Loucy (cell line): ENCODE measurements at regions not wholly inside any gene's neighbourhood (a gene's known extent, or its start where the extent isn't known, plus 50 kb on each side); places are given as distances from the start of the nearest gene placed in this dataset.
"Not testable (repeated sequence)": the region's sequence is repeated elsewhere in the genome, so short reads cannot be mapped to it uniquely, and the experiment has no call there.

Source experiments
- H2AFZ ChIP-seq: fragments of 200-600 bp; sonication (generic); 2 replicates; pipeline ENCODE4 v1.6.0; 2016; ENCODE audit warnings: antibody characterized with exemption, mild to moderate bottlenecking, low read length, moderate library complexity
- H3F3A ChIP-seq: fragments of 200-600 bp; 2 replicates; pipeline ENCODE4 v1.6.0; 2016; ENCODE audit warnings: antibody characterized with exemption, low read depth, mild to moderate bottlenecking
- H3K27me3 ChIP-seq: fragments of 200-600 bp; sonication (generic); 2 replicates; pipeline ENCODE4 v1.6.1; 2014; ENCODE audit warnings: low read length, mild to moderate bottlenecking; ENCODE audit not compliant: insufficient read depth, poor library complexity, severe bottlenecking
- H3K36me3 ChIP-seq: fragments of 200-600 bp; sonication (generic); 2 replicates; pipeline ENCODE4 v1.6.1; 2016; ENCODE audit warnings: low read length; ENCODE audit not compliant: insufficient read depth
- H3K4me1 ChIP-seq: fragments of 200-600 bp; sonication (generic); 2 replicates; pipeline ENCODE4 v1.5.1; 2014; ENCODE audit warnings: low read length, mild to moderate bottlenecking; ENCODE audit not compliant: insufficient read depth, poor library complexity, severe bottlenecking
- H3K4me2 ChIP-seq: fragments of 200-600 bp; sonication (generic); 2 replicates; pipeline ENCODE4 v1.6.0; 2014; ENCODE audit warnings: antibody characterized with exemption, low read length, low read depth, mild to moderate bottlenecking; ENCODE audit not compliant: poor library complexity, severe bottlenecking
- H3K4me3 ChIP-seq: fragments of 200-600 bp; sonication (generic); 2 replicates; pipeline ENCODE4 v1.5.1; 2014; ENCODE audit warnings: low read length, mild to moderate bottlenecking, mixed read lengths; ENCODE audit not compliant: poor library complexity, severe bottlenecking
- H3K79me2 ChIP-seq: fragments of 200-600 bp; sonication (generic); 2 replicates; pipeline ENCODE4 v1.6.1; 2014; ENCODE audit warnings: low read length; ENCODE audit not compliant: insufficient read depth
- H3K9ac ChIP-seq: fragments of 200-600 bp; sonication (generic); 2 replicates; pipeline ENCODE4 v1.6.0; 2014; ENCODE audit warnings: mild to moderate bottlenecking, low read depth, low read length, moderate library complexity; ENCODE audit not compliant: poor library complexity, severe bottlenecking
- H3K9me2 ChIP-seq: fragments of 200-600 bp; sonication (generic); replicated peaks from 2 replicates; pipeline ENCODE4 v1.6.1; 2016; ENCODE audit warnings: low read depth, low read length, mixed read lengths
- H3K9me3 ChIP-seq: fragments of 200-600 bp; sonication (generic); 2 replicates; pipeline ENCODE4 v1.6.1; 2014; ENCODE audit warnings: mild to moderate bottlenecking, antibody characterized with exemption, low read length, low read depth; ENCODE audit not compliant: insufficient read depth
- H4K20me1 ChIP-seq: fragments of 200-600 bp; sonication (generic); 2 replicates; pipeline ENCODE4 v1.6.0; 2014; ENCODE audit warnings: antibody characterized with exemption, low read length, mild to moderate bottlenecking; ENCODE audit not compliant: insufficient read depth, poor library complexity, severe bottlenecking
- CTCF ChIP-seq: fragments of 200-600 bp; sonication (generic); conservative IDR thresholded peaks from 2 replicates; pipeline ENCODE4 v1.5.1; 2014; ENCODE audit warnings: mild to moderate bottlenecking, antibody characterized with exemption, low read length
- EZH2phosphoT487 ChIP-seq: fragments of 200-600 bp; IDR thresholded peaks from 2 replicates; pipeline ENCODE4 v1.6.1; 2018; ENCODE audit warnings: antibody characterized with exemption, mild to moderate bottlenecking, moderate library complexity, borderline replicate concordance

- no peaks in the 10 kb centered on the region for H3K36me3 ChIP-seq
- H3K9me2 ChIP-seq, result no peaks in the 10 kb centered on the region
- no peak overlapping the region for H3K4me2 ChIP-seq
- H3K27me3 ChIP-seq, result no peaks in the 10 kb centered on the region
- TF ChIP-seq EZH2phosphoT487 (no peak), CTCF (no peak)
- no peaks in the 10 kb centered on the region for H4K20me1 ChIP-seq
- no peaks in the 10 kb centered on the region for H3K4me1 ChIP-seq
- H3F3A ChIP-seq, result no peaks in the 10 kb centered on the region
- H3K4me3 ChIP-seq, result no peak overlapping the region
- H3K9ac ChIP-seq, result no peak overlapping the region
- no peaks in the 10 kb centered on the region for H3K79me2 ChIP-seq
- no peak overlapping the region for H2AFZ ChIP-seq
- H3K9me3 ChIP-seq, result no peaks in the 10 kb centered on the region
Observed at GRCh38 chrX:112190646-112191045, 108.1 kb upstream of the TRPC5 start.

- H3K4me1 ChIP-seq, H3K9ac ChIP-seq, H3K4me2 ChIP-seq, H3K79me2 ChIP-seq, H3K36me3 ChIP-seq, H3K27me3 ChIP-seq, H3K9me2 ChIP-seq, H3F3A ChIP-seq, H4K20me1 ChIP-seq, H3K4me3 ChIP-seq, H2AFZ ChIP-seq, H3K9me3 ChIP-seq: not testable (repeated sequence)
Observed at GRCh38 chrX:112181361-112181760, 98.8 kb upstream of the TRPC5 start.

- Histone ChIP-seq H3F3A (no peaks in the 10 kb centered on the region), H3K9me3 (no peaks in the 10 kb centered on the region), H2AFZ (no peak overlapping the region), H3K4me3 (no peak overlapping the region), H3K4me1 (no peaks in the 10 kb centered on the region), H3K27me3 (no peaks in the 10 kb centered on the region), H3K9ac (no peak overlapping the region), H3K9me2 (no peaks in the 10 kb centered on the region), H3K36me3 (no peaks in the 10 kb centered on the region), H3K79me2 (no peaks in the 10 kb centered on the region), H4K20me1 (no peaks in the 10 kb centered on the region), H3K4me2 (no peak overlapping the region)
- TF ChIP-seq CTCF, result no peak
- TF ChIP-seq EZH2phosphoT487, result no peak
Observed at GRCh38 chrX:112164420-112164819, 81.8 kb upstream of the TRPC5 start.

GRCh38 chrX:112163906-112164305, 81.3 kb upstream of the TRPC5 start:
- no peaks in the 10 kb centered on the region for H3K9me3 ChIP-seq
- H4K20me1 ChIP-seq, result no peaks in the 10 kb centered on the region
- no peak overlapping the region for H3K9ac ChIP-seq
- TF ChIP-seq CTCF (no peak), EZH2phosphoT487 (no peak)
- H2AFZ ChIP-seq, result no peak overlapping the region
- H3K9me2 ChIP-seq, result no peaks in the 10 kb centered on the region
- H3K27me3 ChIP-seq, result no peaks in the 10 kb centered on the region
- H3K36me3 ChIP-seq, result no peaks in the 10 kb centered on the region
- no peak overlapping the region for H3K4me3 ChIP-seq
- no peaks in the 10 kb centered on the region for H3K4me1 ChIP-seq
- H3K79me2 ChIP-seq, result no peaks in the 10 kb centered on the region
- H3K4me2 ChIP-seq, result no peak overlapping the region
- no peaks in the 10 kb centered on the region for H3F3A ChIP-seq
